HG02763 (cell line): ENCODE measurements at regions not wholly inside any gene's neighbourhood (a gene's known extent, or its start where the extent isn't known, plus 50 kb on each side); places are given as distances from the start of the nearest gene placed in this dataset.

ENCODE experiments used
- ATAC-seq: cut with Tn5 transposase; IDR thresholded peaks from one replicate; pipeline ENCODE4 v1.9.1; 2021; ENCODE audit warnings: mild to moderate bottlenecking, moderate library complexity; ENCODE audit not compliant: unreplicated experiment

DNA sequence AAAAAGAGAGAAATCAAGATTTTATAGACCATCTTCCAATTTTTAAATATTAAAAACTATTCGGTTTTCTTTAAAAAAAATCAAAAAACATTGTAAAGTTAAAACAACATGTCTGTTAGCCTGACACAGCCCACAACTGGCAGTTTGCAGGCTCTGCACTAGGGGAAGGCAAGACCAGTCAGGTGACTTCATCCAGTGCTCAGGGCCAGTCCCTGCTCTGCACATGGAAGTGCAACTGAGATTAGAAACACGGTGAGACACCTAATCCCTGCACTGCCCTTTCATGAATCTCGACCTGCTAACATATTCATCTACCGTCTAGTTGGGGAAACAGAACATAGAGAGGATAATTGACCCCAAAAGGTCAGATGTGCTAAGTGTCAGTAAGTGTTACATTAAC lies 135.2 kb downstream of the BARD1 start:
- ATAC-seq = peak; percentile 57

DNA sequence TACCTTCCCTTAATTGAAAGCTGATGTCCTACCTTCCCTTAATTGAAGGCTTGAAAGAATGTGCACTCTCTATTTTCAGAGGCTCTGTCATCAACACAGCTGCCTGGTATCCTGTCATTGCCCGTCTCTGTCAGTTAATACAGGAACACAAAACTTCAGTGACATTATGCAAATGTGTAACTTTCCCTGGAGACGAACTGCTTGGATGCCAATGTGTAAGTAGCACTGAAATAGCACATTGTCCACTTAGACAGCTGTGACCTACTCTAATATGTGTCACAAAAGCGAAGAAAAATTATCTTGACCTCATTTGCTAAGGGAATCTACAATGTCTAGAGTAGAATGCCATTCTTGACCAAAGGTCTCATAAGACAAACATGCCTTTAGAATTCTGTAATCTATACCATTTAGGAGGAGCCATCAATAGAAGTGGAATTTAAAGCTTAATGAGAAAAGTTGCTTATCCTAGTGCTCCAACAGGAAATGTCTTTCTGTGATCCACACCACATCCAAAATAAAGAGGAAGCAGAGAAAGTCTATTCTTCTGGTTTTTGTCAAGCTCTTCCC lies 138.1 kb downstream of the BARD1 start:
- no peak for ATAC-seq

DNA sequence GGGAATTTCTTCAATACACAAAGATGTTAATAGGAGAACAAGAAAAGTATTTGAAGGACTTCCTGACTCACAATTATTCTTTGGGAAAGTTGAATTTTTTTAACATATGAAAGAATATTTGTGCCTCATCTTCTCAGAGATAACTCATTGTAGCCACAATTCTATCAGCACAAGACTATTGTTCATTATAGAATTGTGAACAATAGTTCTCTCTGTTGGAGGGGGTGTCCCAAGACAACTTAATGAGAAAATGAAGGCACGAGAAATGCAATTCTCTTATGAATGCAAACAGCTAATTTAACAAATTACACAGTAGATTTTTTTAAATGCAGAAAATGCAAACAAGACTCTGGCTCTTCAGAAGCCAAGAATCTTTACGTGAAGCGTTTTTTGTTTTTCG lies 157.0 kb downstream of the BARD1 start:
- no peak for ATAC-seq

DNA sequence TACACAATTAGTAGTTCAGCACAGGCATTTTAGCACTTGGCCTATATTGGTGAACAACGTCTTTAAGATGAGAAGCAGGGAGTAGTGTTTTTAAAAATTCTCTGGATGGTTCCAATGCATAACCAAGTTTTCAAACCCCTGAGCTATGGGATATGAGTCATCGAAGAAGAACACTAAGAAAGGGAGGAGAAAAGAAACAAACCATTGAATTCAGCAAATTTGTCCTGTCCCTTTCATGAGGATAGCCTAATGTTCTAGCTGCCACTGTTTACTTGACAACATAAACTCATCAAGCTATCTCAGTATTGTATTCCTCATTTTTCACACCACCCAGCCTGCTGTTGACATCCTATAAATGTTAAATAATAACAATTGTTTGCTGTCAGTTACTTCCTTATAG lies 158.0 kb downstream of the BARD1 start:
- no peak for ATAC-seq

DNA sequence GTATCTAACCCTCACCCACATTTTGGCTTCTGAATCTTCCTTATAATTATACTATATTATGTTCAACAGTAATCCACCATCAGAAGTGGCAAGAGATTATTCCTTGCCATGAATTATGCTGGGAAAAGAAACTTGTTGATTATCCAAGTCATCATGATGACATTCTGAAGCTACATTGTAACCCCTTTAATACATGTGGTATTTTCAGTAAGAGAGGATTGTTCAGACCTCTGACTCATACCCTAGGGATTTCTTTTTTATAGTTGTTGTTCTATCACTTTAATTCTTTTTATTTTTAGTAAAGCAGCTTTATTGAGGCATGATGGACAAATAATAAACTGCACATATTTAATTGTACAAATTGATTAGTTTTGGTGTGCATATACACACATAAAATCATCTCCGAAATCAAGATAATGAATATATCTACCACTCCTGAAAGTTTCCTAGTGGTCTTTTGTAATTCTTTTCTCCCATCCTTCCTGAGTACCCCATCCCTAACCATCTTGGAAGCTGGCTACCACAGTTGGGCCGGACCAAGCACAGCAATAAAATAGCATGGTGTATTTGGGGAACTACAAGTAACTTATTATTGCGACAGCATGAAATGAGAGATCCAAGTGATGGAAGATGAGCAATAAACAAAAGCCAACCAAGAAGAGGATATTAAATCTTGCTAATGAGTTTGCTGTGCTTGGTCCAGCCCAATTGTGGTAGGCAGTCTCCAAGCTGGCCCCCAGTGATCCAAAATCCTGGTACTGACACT lies 159.9 kb downstream of the BARD1 start:
- ATAC-seq = no peak

- no peak for ATAC-seq
These were observed 161.0 kb downstream of the BARD1 start for GRCh38 chr2:214648520-214648919.

- ATAC-seq = no peak
These were observed 178.1 kb downstream of the BARD1 start for GRCh38 chr2:214631406-214631805.

- ATAC-seq = no peak
These were observed 179.0 kb downstream of the BARD1 start for GRCh38 chr2:214630402-214631045.

- no peak for ATAC-seq
These were observed 179.6 kb downstream of the BARD1 start for GRCh38 chr2:214629875-214630274.
